Hematopoietic multipotent progenitor cell treated with erythropoietin and hydrocortisone succinate and interleukin-3 and kit ligand, for 6 days (in vitro differentiated cells): ENCODE measurements at regions not wholly inside any gene's neighbourhood (a gene's known extent, or its start where the extent isn't known, plus 50 kb on each side); places are given as distances from the start of the nearest gene placed in this dataset.
A peak's percentile ranks its signal among the peaks of the same experiment; 100 is the strongest.

ENCODE experiments used
- DNase-seq: peaks from one replicate; pipeline ENCODE4 v3.0.0-alpha.2; 2015

GRCh38 chr20:62583424-62583920, 58.8 kb upstream of the SLCO4A1 start:
- DNase-seq = no peak

DNA sequence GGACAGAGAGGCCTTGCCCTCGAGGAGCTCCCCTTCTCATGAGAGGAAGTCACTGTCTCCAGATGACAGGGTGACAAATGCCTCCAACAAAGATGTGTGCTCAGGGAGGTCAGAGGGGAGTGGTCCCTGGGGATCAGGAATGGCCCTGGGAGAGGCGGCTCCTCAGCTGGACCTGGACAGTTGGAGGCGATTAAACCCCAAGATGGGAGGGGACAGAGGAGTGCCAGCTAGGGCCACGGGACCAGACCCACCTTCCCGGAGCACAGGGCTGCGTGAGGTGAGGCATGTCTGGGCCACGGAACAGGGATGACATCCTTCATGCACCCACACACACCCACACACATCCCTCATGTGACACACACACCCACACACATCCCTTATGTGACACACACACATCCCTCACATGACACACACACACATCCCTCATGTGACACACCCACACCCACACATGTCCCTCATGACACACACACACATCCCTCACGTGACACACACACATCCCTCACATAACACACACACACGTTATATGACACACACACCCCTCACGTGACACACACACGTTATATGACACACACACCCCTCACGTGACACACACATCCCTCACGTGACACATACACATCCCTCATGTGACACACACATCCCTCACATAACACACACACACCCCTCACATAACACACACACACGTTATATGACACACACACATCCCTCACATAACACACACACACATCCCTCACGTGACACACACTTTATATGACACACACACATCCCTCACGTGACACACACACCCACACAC, 57.4 kb upstream of the SLCO4A1 start:
- DNase-seq = no peak

- no peak for DNase-seq
Observed at GRCh38 chr20:62585461-62585970, 56.8 kb upstream of the SLCO4A1 start.

GRCh38 chr20:62586799-62587198, 55.5 kb upstream of the SLCO4A1 start:
- DNase-seq = no peak

GRCh38 chr20:62587757-62588402, 54.4 kb upstream of the SLCO4A1 start:
- DNase-seq = peak; percentile 65

GRCh38 chr20:62588458-62589149, 53.7 kb upstream of the SLCO4A1 start:
- no peak for DNase-seq

DNA sequence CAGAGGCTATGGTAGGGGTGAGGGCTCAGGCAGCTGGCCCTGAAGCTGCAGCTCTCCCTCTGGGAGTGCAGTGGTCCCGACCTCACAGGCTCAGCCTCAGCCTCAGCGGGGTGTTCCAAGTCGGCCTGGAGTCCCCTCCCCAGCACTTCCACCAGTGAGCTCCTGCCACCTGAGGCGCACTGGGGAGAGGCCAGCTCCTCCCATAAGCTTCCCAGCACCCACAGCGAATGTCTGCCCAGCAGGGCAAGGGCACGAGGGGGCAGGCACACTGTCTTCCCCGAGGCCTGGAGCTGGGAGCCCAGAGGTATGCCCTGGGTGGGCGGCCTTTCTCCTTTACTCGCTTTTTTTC, 53.2 kb upstream of the SLCO4A1 start:
- no peak for DNase-seq

DNA sequence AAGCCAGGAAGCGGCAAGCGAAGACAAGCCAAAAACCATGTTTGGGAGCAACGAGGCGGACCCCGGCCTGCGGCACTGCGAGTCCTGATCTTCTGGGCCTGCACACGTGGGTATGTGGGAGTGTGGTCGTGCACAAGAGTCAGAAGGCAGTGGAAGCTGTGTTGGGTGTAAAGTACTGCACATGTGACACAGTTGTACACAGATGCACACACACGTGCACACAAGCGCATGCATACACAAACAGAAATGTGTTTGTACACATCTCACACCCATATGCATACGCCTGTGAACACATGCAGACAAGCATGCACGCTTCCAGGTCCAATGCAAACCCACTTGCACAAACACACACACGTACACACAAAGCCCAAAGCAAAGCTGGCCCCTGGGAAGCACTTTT, 52.6 kb upstream of the SLCO4A1 start:
- no peak for DNase-seq

DNA sequence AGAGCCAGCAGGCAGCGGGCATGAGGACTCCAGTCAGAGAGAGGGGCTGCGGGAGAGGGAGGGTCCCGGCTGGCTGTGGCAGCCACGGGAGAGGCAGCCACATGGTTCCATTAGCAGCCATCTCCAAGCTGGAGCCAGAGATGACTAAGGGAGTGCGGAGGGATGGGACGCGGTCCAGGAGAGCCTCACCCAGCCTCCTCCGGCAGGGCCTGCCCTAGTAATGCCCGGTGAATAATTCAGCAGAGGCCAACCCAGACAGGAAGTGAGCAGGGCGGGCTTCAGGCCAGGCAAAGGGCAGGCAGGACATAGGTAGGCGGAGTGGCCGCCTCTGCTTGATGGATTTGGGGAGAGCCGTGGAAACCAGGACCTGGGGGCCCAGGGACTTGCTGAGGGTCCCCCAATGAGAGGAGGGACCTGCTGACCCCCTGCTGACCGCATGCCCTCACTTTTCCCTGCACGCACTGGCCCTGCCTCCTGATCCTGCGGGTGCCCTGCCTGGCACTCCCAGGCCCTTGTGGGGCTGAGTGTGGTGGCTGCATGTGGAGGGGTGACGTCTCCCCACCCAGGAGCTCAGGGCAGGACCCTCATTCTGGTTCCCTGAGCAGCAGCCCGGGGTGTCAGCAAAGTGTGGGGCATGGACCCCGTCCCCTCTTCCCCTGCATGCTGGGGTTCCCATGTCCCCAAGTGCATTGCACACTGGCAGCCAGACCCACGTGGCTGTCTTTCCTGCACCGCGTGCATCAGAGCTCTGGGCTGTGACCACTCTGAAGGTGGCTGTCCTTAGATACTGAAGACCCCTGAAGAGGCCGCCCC, 51.8 kb upstream of the SLCO4A1 start:
- no peak for DNase-seq

GRCh38 chr20:62591122-62591468, 51.2 kb upstream of the SLCO4A1 start:
- DNase-seq = no peak

DNA sequence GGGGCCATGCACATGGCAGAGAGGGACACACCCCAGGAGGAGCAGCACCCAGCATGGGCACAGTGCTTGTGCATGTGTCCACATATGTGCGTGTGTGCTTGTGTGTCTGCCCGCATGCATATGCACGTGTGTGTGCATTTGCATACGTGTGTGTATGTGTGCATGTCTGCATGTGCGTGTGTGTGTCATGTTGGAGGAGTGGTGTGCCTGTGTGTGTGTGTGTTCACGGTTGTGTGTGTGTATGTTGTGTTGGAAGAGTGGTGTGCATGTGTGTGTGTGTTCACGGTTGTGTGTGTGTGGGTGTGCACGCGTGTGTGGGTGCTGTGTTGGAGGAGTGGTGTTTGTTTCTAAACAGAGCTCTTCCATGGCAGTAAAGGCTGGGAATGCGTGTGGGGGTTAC, 50.7 kb upstream of the SLCO4A1 start:
- no peak for DNase-seq
